UCSD-AML1 (cell line): ENCODE measurements at regions not wholly inside any gene's neighbourhood (a gene's known extent, or its start where the extent isn't known, plus 50 kb on each side); places are given as distances from the start of the nearest gene placed in this dataset.
"Not testable (repeated sequence)": the region's sequence is repeated elsewhere in the genome, so short reads cannot be mapped to it uniquely, and the experiment has no call there.

Experiments
- DNase-seq: peaks from one replicate; lab custom pipeline; 2025; ENCODE audit not compliant: unreplicated experiment; lab: John Stamatoyannopoulos, UW

GRCh38 chr21:32099812-32100416 lies 178.9 kb downstream of the MIS18A start:
- DNase-seq: no peak

- peak; percentile 12 for DNase-seq
These were observed 182.4 kb downstream of the MIS18A start for GRCh38 chr21:32096411-32096810.

GRCh38 chr21:32094804-32095203 lies 184.0 kb downstream of the MIS18A start:
- no peak for DNase-seq

GRCh38 chr21:32093646-32094462 lies 185.0 kb downstream of the MIS18A start:
- no peak for DNase-seq

GRCh38 chr21:32090956-32091355 lies 187.9 kb downstream of the MIS18A start:
- DNase-seq: no peak

GRCh38 chr21:32089766-32090165 lies 189.1 kb downstream of the MIS18A start:
- no peak for DNase-seq

GRCh38 chr21:32088471-32088870 lies 190.4 kb downstream of the MIS18A start:
- no peak for DNase-seq

GRCh38 chr21:32087447-32087846 lies 191.4 kb downstream of the MIS18A start:
- DNase-seq: no peak

- no peak for DNase-seq
These were observed 195.7 kb downstream of the MIS18A start for GRCh38 chr21:32083197-32083596.

- DNase-seq: no peak
These were observed 196.4 kb downstream of the MIS18A start for GRCh38 chr21:32082466-32082865.

- no peak for DNase-seq
These were observed 200.8 kb downstream of the HUNK start for GRCh38 chr21:32073593-32073992.

GRCh38 chr21:32073190-32073589 lies 200.4 kb downstream of the HUNK start:
- no peak for DNase-seq

GRCh38 chr21:32071620-32072019 lies 198.8 kb downstream of the HUNK start:
- not testable (repeated sequence) for DNase-seq

- DNase-seq: no peak
These were observed 198.0 kb downstream of the HUNK start for GRCh38 chr21:32070676-32071330.

GRCh38 chr21:32070126-32070525 lies 197.3 kb downstream of the HUNK start:
- no peak for DNase-seq

- no peak for DNase-seq
These were observed 192.8 kb downstream of the HUNK start for GRCh38 chr21:32065654-32066053.

GRCh38 chr21:32064281-32064910 lies 191.6 kb downstream of the HUNK start:
- no peak for DNase-seq

GRCh38 chr21:32062591-32063227 lies 189.9 kb downstream of the HUNK start:
- DNase-seq: no peak

- DNase-seq: no peak
These were observed 188.9 kb downstream of the HUNK start for GRCh38 chr21:32061729-32062128.

- no peak for DNase-seq
These were observed 184.0 kb downstream of the HUNK start for GRCh38 chr21:32056791-32057190.

GRCh38 chr21:32055305-32055704 lies 182.5 kb downstream of the HUNK start:
- no peak for DNase-seq
